ENCODE measurements at regions not wholly inside any gene's neighbourhood (a gene's known extent, or its start where the extent isn't known, plus 50 kb on each side); places are given as distances from the start of the nearest gene placed in this dataset.

DNA sequence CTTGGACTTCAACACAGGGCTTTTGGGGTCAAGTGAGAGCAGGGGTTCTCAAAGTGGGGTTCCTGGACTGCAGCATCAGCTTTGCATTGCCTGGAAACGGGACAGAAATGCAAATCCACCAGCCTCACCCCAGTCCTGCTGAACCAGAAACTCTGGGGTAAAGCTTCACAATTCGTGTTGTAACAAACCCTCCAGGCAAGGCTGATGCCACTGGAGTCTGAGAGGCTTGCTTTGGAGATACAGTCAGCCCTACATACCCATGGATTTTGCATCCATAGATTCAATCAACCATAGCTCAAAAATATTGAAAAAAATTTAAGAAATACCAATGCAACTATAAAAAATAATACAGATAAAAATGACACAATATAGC, 160.4 kb upstream of the ECI2 start:
- DNase-seq (ENCODE audit: low read depth) = peak; percentile 84
- no peak overlapping the region for H3K4me3 ChIP-seq (ENCODE audit: low read length)
- TF ChIP-seq CTCF (IDR thresholded peaks at IDR 0.05; ENCODE audit: insufficient read depth, low read depth, low read length, missing control alignments) = no peak

GRCh38 chr6:4295058-4295782, 159.8 kb upstream of the ECI2 start:
- DNase-seq (ENCODE audit: low read depth) = no peak
- no peak overlapping the region for H3K4me3 ChIP-seq (ENCODE audit: low read length)
- TF ChIP-seq CTCF (IDR thresholded peaks at IDR 0.05; ENCODE audit: insufficient read depth, low read depth, low read length, missing control alignments) = no peak

GRCh38 chr6:4294636-4295035, 159.3 kb upstream of the ECI2 start:
- no peak for DNase-seq (ENCODE audit: low read depth)
- H3K4me3 ChIP-seq (ENCODE audit: low read length) = no peak overlapping the region
- no peak for TF ChIP-seq CTCF (IDR thresholded peaks at IDR 0.05; ENCODE audit: insufficient read depth, low read depth, low read length, missing control alignments)

GRCh38 chr6:4291453-4292403, 156.4 kb upstream of the ECI2 start:
- DNase-seq (ENCODE audit: low read depth) = peak; percentile 35
- H3K4me3 ChIP-seq (ENCODE audit: low read length) = no peak overlapping the region
- no peak for TF ChIP-seq CTCF (IDR thresholded peaks at IDR 0.05; ENCODE audit: insufficient read depth, low read depth, low read length, missing control alignments)

DNA sequence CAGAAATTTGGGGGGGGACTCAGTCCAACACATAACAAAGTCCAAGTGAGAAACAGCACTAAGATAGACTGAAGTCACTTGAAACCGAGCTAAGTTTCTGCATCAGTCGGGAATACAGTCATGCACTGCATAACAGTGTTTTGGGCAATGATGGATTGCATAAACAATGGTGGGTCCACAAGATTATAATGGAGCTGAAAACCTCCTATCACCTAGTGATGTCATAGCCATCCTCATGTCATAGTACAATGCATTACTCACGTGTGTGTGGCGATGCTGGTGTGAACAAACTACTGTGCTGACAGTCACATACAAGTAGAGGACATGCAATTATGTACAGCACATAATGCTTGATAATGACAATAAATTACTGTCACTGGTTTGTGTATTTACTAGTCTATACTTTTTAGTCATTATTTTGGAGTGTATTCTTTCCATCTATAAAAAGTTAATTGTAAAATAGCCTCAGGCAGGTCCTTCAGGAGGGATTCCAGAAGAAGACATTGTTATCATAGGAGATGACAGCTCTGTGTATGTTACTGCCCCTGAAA, 154.5 kb upstream of the ECI2 start:
- TF ChIP-seq CTCF (IDR thresholded peaks at IDR 0.05; ENCODE audit: insufficient read depth, low read depth, low read length, missing control alignments) = no peak
- DNase-seq (ENCODE audit: low read depth) = no peak
- no peak overlapping the region for H3K4me3 ChIP-seq (ENCODE audit: low read length)

DNA sequence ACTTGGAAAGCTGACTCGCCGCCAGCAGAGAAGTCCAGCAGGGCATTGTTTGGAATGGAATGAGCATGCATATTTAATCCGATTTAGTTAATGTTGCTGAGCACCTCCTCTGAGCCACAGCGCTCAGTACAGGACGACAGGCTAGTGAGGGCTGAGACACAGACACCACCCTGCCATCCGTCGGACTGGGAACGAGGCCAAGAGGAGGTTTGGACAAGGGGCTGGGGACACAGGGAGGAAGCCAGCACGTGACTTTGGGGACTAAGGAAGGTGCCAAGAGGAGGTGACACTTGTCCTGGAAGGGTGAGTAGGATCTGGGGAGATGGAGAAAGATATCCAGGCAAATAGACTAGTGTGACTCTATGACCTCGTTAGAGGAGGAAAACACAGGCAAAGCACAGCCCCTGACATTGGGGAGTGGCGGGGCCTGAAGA, 152.5 kb upstream of the ECI2 start:
- H3K4me3 ChIP-seq (ENCODE audit: low read length) = no peak overlapping the region
- DNase-seq (ENCODE audit: low read depth) = no peak
- no peak for TF ChIP-seq CTCF (IDR thresholded peaks at IDR 0.05; ENCODE audit: insufficient read depth, low read depth, low read length, missing control alignments)

Measured in epithelial cell of esophagus (primary cell).